NCI-H446 treated with DMSO at 0.1 percent for 48 hours (cell line): ENCODE measurements at regions not wholly inside any gene's neighbourhood (a gene's known extent, or its start where the extent isn't known, plus 50 kb on each side); places are given as distances from the start of the nearest gene placed in this dataset.
"Not testable (repeated sequence)": the region's sequence is repeated elsewhere in the genome, so short reads cannot be mapped to it uniquely, and the experiment has no call there.

Experiments used
- DNase-seq: peaks from one replicate; lab custom pipeline; 2025; lab: John Stamatoyannopoulos, UW

- DNase-seq: no peak
Observed at GRCh38 chr3:110894574-110894973, 177.0 kb upstream of the NECTIN3 start.

DNA sequence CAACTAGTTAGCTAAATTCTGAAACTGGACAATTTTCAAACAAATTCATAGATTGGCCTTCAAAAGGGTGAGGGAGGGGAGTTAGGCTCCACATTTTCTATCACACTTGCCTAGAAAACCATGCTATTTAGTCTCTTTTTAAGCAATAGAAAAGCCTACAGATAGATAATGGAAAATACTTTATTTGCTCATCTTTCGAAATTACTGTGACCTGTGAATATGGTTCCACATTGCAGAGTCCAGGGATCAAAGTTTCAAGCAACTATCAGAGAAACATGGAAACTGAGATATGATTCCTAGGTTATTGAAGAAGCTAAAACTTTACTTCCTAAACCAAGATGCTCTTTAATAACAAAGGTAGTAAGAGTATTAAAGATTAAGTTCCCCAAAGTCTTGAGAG is 176.6 kb upstream of the NECTIN3 start:
- DNase-seq: no peak

- no peak for DNase-seq
Observed at GRCh38 chr3:110897046-110897445, 174.6 kb upstream of the NECTIN3 start.

DNA sequence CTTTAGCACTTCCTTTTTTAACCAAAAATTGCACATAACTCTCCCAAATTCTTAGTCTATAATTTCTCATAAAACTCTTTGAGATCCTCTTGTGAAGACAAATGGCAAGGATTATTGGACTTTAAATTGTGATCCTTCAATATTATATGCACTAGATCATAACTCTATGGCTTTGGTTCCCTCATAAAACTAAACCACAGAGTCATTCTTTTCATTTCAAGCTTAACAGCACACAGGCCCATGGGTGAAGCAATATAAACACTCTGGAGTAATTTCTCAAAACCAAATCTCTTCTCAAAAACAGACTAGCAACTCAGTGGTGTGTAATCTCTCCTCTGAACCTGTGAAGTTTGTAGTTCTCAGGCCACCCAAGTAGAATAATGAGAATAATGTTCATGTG is 171.0 kb upstream of the NECTIN3 start:
- no peak for DNase-seq

DNA sequence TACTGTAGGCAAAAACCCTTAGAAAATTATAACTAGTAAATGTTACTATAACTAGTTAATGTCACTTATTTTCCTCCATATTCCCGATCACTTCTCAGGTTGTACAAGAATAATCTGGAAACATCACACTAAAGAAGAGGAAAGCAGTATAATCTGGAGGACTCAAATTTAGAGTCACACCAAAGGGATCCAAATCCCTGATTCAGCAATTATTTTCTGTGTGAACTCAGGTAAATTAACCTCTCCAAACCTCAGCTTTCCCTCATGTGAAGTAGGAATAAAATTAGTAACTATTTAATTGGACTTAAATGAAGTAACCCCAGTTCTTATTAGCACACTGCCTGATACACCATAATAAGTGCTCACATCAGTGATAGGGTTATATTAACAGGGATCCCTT is 170.1 kb upstream of the NECTIN3 start:
- no peak for DNase-seq

DNA sequence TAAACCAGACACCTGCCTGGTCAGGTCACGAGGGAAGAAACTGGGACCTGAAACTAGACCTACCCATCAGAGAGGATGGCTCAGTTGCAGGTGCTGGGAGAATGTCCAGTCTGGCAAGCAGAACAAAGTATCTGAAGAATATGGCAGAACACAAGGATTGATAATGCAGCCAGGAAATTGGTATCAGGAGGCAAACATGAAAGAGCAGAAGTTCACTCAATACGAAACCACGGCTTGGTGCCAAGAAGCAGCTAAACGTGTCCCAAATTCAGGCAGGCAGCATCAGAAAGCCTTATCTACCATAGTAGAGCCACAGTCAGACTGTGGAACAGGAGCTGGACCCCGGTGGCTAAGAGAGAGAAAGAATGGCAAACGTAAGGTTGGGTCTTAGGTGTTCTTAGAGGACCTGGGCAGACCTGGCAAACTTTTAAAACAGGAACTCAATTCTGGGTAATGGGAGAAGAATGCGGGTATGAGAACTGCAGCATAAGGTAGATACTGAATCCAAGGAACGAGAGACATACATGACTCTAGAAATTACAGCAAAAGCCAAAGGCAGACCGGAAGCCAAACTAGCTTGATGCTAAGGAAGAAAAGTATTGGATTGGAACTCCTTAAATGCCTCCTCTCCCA is 169.0 kb upstream of the NECTIN3 start:
- DNase-seq: no peak

- DNase-seq: no peak
Observed at GRCh38 chr3:110903771-110904519, 167.7 kb upstream of the NECTIN3 start.

DNA sequence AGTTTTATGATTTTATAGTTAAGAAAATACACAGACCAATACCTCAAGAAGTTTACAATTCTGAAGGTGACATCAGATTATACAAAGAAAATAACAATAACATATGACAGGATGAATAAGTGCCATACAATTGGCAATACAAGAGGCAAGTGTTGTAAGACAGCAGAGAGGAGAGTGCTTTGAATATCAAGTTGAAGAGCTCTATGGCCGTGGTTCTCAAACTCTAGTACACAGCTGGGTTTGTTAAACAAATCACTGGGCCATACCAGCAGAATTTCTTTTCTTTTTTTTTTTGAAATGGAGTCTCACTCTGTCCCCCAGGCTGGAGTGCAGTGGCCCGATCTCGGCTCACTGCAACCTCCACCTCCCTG is 167.1 kb upstream of the NECTIN3 start:
- DNase-seq: no peak

GRCh38 chr3:110905121-110905520 is 166.5 kb upstream of the NECTIN3 start:
- DNase-seq: no peak

- DNase-seq: no peak
Observed at GRCh38 chr3:110909839-110910238, 161.8 kb upstream of the NECTIN3 start.

GRCh38 chr3:110910346-110910955 is 161.2 kb upstream of the NECTIN3 start:
- no peak for DNase-seq

DNA sequence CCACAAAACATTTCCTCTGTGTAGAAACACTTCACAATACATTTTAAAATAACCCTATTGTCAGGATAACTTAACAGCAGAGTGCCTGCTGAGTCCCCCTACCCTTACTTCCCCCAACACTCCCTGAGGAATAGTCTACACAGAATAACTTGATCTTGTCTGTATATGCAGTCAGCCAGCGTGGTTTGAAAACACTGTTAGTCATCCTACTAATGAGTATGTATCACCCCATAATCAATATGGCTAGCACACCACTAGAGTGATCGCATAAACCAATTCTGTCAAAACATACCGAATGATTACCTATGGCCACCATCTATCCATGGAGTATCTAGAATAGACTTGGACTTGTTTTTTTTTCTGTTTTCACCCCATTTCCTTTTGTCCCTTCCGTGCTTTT is 152.7 kb upstream of the NECTIN3 start:
- DNase-seq: no peak

DNA sequence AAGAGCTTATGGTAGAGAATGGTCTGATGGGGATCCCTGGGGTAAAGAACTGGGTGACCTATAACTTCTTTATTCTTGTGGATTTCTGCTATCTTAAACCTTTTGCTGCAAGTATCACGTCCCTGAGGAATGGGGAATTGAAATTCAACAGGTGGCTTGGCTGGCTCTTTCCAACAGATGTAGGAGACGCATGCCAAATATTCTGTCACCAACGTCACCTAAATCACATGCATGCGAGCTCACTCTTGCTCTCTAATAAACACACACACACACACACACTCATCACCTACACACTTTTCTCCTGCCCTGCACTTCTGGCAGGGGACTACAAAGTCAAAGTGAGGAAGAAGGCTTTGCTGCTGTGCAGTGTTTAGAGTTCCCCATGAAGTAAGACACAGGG is 145.8 kb upstream of the NECTIN3 start:
- no peak for DNase-seq

DNA sequence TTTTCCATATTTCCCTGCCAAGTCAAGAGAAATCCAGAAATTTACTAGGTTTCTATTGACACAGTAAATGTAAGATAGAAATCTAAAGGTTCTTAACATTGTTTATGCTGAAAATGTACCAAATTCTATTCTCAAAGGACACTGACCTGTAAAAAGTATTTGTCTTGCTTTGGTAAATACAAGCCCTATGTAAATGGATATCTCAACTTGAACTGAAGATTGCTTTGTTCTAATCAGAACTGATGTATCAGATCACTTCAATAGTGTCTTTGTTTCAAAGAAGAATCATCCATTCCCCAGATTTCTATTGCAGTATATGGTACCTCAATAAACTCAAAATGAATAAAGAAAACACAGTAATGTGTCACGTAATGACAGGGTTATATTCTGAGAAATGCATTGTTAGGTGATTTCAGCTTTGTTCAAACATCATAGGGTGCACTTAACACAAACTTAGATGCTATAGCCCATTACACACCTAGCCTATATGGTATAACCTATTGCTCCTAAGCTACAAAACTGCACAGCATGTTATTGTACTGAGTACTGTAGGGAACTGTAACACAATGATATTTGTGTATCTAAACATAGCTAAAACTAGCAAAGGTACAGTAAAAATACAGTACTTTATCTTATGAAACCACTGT is 143.5 kb upstream of the NECTIN3 start:
- DNase-seq: no peak

- no peak for DNase-seq
Observed at GRCh38 chr3:110929816-110930215, 141.8 kb upstream of the NECTIN3 start.

- no peak for DNase-seq
Observed at GRCh38 chr3:110932567-110932966, 139.0 kb upstream of the NECTIN3 start.

DNA sequence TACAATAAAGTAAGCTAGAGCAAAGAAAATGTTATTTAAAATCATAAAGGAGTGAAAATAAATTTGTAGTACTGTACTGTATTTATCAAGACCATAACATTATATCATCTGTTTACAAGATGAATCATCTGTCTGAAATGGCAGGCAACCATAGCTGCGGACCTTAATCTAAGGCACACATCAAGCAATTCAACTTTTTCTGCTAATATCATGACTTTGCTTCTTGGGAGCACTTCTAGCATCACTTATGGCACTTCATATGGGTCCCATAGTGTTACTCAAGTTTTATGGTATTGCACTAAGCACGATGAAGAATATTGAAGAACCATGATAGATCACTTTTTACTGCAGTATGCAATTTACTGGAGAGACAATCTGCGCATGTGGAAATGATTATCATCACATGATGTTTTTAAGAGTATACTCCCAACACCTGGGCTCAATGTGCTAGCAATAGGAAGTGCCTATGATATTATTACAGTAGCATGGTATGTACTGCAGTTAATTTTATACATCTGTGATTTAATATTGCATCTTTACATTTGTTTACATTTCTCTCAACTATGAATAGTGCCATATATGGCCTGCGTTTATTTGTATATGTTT is 137.7 kb upstream of the NECTIN3 start:
- no peak for DNase-seq

DNA sequence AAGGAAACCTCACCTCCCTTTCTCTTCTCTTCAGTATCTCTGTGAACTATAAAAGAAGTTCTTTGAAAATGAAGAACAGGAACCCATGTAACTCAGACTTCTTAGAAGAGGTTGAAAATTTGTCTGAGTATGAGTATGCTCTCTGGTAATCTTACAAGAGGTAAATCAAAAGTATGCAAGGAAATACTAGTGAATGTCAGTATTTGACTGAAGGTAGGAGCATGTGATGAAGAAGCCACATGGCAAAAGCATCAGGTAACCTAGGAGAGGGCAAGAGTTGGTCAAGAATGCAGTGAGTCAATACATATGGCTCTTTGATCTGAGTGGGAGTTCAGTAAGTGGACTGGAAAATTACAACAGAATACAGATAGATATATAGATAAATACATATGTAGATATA is 133.0 kb upstream of the NECTIN3 start:
- no peak for DNase-seq

DNA sequence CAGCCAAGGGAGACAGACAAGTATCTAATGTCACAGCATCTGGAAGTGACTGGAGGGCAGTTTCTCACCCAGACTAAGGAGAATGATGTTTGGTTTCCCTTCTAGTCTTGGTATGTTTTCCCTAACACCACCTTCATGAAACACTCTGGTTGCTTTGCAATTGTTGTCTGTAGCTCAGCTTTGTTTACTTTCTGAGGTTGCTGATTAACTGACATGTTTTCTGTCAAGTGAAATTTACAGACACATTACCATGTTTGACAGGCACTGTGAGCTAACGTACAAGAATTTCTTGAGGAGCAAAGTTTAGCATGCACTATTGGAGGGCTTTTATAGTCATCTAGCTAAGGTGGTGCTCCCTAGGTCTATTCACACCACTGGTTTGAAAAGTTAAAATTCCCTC is 131.6 kb upstream of the NECTIN3 start:
- no peak for DNase-seq

GRCh38 chr3:110944782-110945181 is 126.8 kb upstream of the NECTIN3 start:
- DNase-seq: no peak

DNA sequence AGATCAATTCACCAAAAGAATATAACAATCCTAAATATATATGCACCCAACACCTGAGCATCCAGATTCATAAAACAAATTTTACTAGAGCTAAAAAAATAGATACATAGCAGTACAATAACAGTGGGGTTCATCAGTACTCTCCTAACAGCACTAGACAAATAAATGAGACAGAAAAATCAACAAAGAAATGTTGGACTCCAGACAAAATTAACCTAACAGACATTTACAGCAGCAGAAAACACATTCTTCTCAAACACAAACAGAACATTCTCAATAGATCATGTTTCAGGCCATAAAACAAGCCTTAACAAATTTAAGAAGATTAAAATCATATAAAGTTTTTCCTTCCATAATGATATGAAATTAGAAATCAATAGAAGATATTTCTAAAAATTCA is 124.8 kb upstream of the NECTIN3 start:
- no peak for DNase-seq

DNA sequence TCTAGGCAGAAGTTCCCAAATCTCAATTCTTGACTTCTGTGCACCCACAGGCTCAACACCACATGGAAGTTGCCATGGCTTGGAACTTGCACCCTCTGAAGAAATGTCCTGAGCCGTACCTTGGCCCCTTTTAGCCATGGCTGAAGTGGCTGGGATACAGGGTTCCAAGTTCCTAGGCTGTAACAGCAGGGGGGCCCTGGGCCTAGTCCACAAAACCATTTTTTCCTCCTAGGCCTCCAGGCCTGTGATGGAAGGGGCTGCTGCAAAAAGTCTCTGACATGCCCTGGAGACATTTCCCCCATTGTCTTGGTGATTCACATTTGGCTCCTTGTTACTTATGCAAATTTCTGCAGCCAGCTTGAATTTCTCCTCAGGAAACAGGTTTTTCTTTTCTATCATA is 122.4 kb upstream of the NECTIN3 start:
- DNase-seq: not testable (repeated sequence)
